Erythroblast (primary cell): ENCODE measurements at regions not wholly inside any gene's neighbourhood (a gene's known extent, or its start where the extent isn't known, plus 50 kb on each side); places are given as distances from the start of the nearest gene placed in this dataset.

ENCODE experiments used
- DNase-seq, 2 experiments: peaks; one replicate each; lab custom pipeline; 2025; lab: John Stamatoyannopoulos, UW
- GATA1 ChIP-seq: IDR thresholded peaks from 2 replicates; pipeline ENCODE4 v1.6.1; 2011; ENCODE audit warnings: low read depth, mild to moderate bottlenecking, control low read depth, low read length, moderate library complexity
- POLR2A ChIP-seq: IDR thresholded peaks from 2 replicates; pipeline ENCODE4 v1.6.1; 2011; ENCODE audit warnings: mild to moderate bottlenecking, low read length

GRCh38 chr5:96075579-96076289, 114.1 kb upstream of the ELL2 start:
- no peak for DNase-seq
- TF ChIP-seq GATA1 (no peak), POLR2A (no peak)

- no peak for TF ChIP-seq POLR2A
- no peak for TF ChIP-seq GATA1
Measured at GRCh38 chr5:96074870-96075269, 113.2 kb upstream of the ELL2 start.

GRCh38 chr5:96074460-96074859, 112.8 kb upstream of the ELL2 start:
- no peak for DNase-seq
- no peak for TF ChIP-seq POLR2A
- no peak for TF ChIP-seq GATA1

More at GRCh38 chr5:96074870-96075269, 113.2 kb upstream of the ELL2 start:
- no peak for DNase-seq

- TF ChIP-seq GATA1 (no peak), POLR2A (no peak)
- DNase-seq: no peak
Measured at GRCh38 chr5:96072791-96073165, 111.1 kb upstream of the ELL2 start.

GRCh38 chr5:96072138-96072790, 110.6 kb upstream of the ELL2 start:
- no peak for TF ChIP-seq POLR2A
- TF ChIP-seq GATA1: no peak
- no peak for DNase-seq

GRCh38 chr5:96070622-96071225, 109.1 kb upstream of the ELL2 start:
- TF ChIP-seq GATA1 (no peak), POLR2A (no peak)
- no peak for DNase-seq

GRCh38 chr5:96067894-96068614, 106.4 kb upstream of the ELL2 start:
- peak in 1 of 2 experiments; percentile 28 for DNase-seq

GRCh38 chr5:96067251-96067650, 105.6 kb upstream of the ELL2 start:
- DNase-seq: no peak
- TF ChIP-seq GATA1 (no peak), POLR2A (no peak)

More at GRCh38 chr5:96067894-96068614, 106.4 kb upstream of the ELL2 start:
- TF ChIP-seq GATA1 (no peak), POLR2A (no peak)

GRCh38 chr5:96066386-96066719, 104.7 kb upstream of the ELL2 start:
- no peak for DNase-seq
- TF ChIP-seq POLR2A (no peak), GATA1 (no peak)

GRCh38 chr5:96065685-96066385, 104.2 kb upstream of the ELL2 start:
- DNase-seq: no peak
- TF ChIP-seq POLR2A (no peak), GATA1 (no peak)

GRCh38 chr5:96064877-96065276, 103.2 kb upstream of the ELL2 start:
- TF ChIP-seq POLR2A: no peak
- no peak for TF ChIP-seq GATA1

GRCh38 chr5:96062836-96063235, 101.2 kb upstream of the ELL2 start:
- no peak for DNase-seq
- no peak for TF ChIP-seq POLR2A
- TF ChIP-seq GATA1: no peak

More at GRCh38 chr5:96064877-96065276, 103.2 kb upstream of the ELL2 start:
- no peak for DNase-seq

- no peak for DNase-seq
- TF ChIP-seq POLR2A: no peak
- TF ChIP-seq GATA1: no peak
Measured at GRCh38 chr5:96058084-96058483, 96.4 kb upstream of the ELL2 start.
